Liver (tissue), 8 donors: ENCODE measurements at regions not wholly inside any gene's neighbourhood (a gene's known extent, or its start where the extent isn't known, plus 50 kb on each side); places are given as distances from the start of the nearest gene placed in this dataset.
A peak's percentile ranks its signal among the peaks of the same experiment; 100 is the strongest.

Source experiments
- DNase-seq: peaks from one replicate; pipeline ENCODE4 v3.0.0-alpha.2; 2017; ENCODE audit warnings: low spot score
- H3K27ac ChIP-seq, 2 donors: one replicate each; pipeline ENCODE4 v1.7.0; 2013; ENCODE audit warnings: inconsistent platforms in 2 of 2, low read length in 2 of 2, control low read depth in 1 of 2, low read depth in 1 of 2, mild to moderate bottlenecking in 1 of 2
- H3K27me3 ChIP-seq, 4 donors: one replicate each; pipeline versions ENCODE4 v1.6.1 to v1.7.0; 2013; ENCODE audit warnings: low read length in 3 of 4, inconsistent platforms in 1 of 4, mild to moderate bottlenecking in 1 of 4, moderate library complexity in 1 of 4; ENCODE audit not compliant: control insufficient read depth in 4 of 4, insufficient read depth in 4 of 4
- H3K36me3 ChIP-seq, 4 donors: one replicate each; pipeline versions ENCODE4 v1.6.1 to v1.7.0; 2013; ENCODE audit warnings: low read length in 3 of 4, mild to moderate bottlenecking in 3 of 4, low read depth in 1 of 4, moderate library complexity in 1 of 4; ENCODE audit not compliant: control insufficient read depth in 4 of 4, insufficient read depth in 3 of 4
- H3K4me1 ChIP-seq, 4 donors: one replicate each; pipeline versions ENCODE4 v1.6.1 to v1.7.0; 2013; ENCODE audit warnings: low read length in 3 of 4, mild to moderate bottlenecking in 3 of 4, moderate library complexity in 1 of 4; ENCODE audit not compliant: control insufficient read depth in 4 of 4, insufficient read depth in 4 of 4
- H3K4me3 ChIP-seq, 3 donors: one replicate each; pipeline versions ENCODE4 v1.6.1 to v1.7.0; 2013; ENCODE audit warnings: low read length in 3 of 3, control low read depth in 1 of 3, low read depth in 1 of 3, mild to moderate bottlenecking in 1 of 3
- H3K9ac ChIP-seq, 2 donors: one replicate each; pipeline ENCODE4 v1.7.0; 2013; ENCODE audit warnings: low read length in 2 of 2, mild to moderate bottlenecking in 2 of 2, moderate library complexity in 2 of 2, control low read depth in 1 of 2, low read depth in 1 of 2
- H3K9me3 ChIP-seq, 4 donors: one replicate each; pipeline versions ENCODE4 v1.6.1 to v1.7.0; 2013; ENCODE audit warnings: low read length in 3 of 4; ENCODE audit not compliant: control insufficient read depth in 4 of 4
- ATF3 ChIP-seq: IDR thresholded peaks from 2 replicates; pipeline ENCODE4 v1.6.1; 2016; ENCODE audit warnings: antibody characterized with exemption
- EGR1 ChIP-seq, 2 donors: IDR thresholded peaks; 2 replicates each; pipeline ENCODE4 v1.6.1; 2016 to 2018; ENCODE audit warnings: antibody characterized with exemption in 2 of 2, low read depth in 2 of 2
- FOXA1 ChIP-seq: IDR thresholded peaks from 2 replicates; pipeline ENCODE4 v1.6.1; 2016; ENCODE audit warnings: antibody characterized with exemption
- FOXA2 ChIP-seq: IDR thresholded peaks from 2 replicates; pipeline ENCODE4 v1.6.1; 2016; ENCODE audit warnings: antibody characterized with exemption
- GABPA ChIP-seq, 2 donors: IDR thresholded peaks in 1 of 2; conservative IDR thresholded peaks in 1 of 2; 2 replicates each; pipeline ENCODE4 v1.6.1; 2016; ENCODE audit warnings: antibody characterized with exemption in 2 of 2, mild to moderate bottlenecking in 1 of 2, moderate library complexity in 1 of 2
- HNF4A ChIP-seq, 2 donors: conservative IDR thresholded peaks; 2 replicates each; pipeline ENCODE4 v1.6.1; 2016; ENCODE audit warnings: antibody characterized with exemption in 2 of 2, mild to moderate bottlenecking in 2 of 2
- HNF4G ChIP-seq: IDR thresholded peaks from 2 replicates; pipeline ENCODE4 v1.6.1; 2016; ENCODE audit warnings: antibody characterized with exemption
- JUND ChIP-seq, 2 donors: IDR thresholded peaks; 2 replicates each; pipeline ENCODE4 v1.6.1; 2016; ENCODE audit warnings: antibody characterized with exemption in 2 of 2
- RXRA ChIP-seq, 2 donors: IDR thresholded peaks; 2 replicates each; pipeline ENCODE4 v1.6.1; 2017 to 2018; ENCODE audit warnings: antibody characterized with exemption in 2 of 2, mild to moderate bottlenecking in 1 of 2
- SP1 ChIP-seq: IDR thresholded peaks from 2 replicates; pipeline ENCODE4 v1.6.1; 2018; ENCODE audit warnings: antibody characterized with exemption, mild to moderate bottlenecking
- TAF1 ChIP-seq: conservative IDR thresholded peaks from 2 replicates; pipeline ENCODE4 v1.6.1; 2016; ENCODE audit warnings: antibody characterized with exemption, mild to moderate bottlenecking
- YY1 ChIP-seq: IDR thresholded peaks from 2 replicates; pipeline ENCODE4 v1.6.1; 2016; ENCODE audit warnings: antibody characterized with exemption, mild to moderate bottlenecking
- ZBTB33 ChIP-seq: IDR thresholded peaks from 2 replicates; pipeline ENCODE4 v1.6.1; 2016; ENCODE audit warnings: antibody characterized with exemption
- WGBS: extraction: QIAGEN DNeasy Blood & Tissue Kit; methylation state at CpG from one replicate; pipeline ENCODE4 v1.1.7; 2013; 5-methylcytosine and 5-hydroxymethylcytosine counted together
- TF ChIP-seq, protein P1 (sequence below): fragments of 150-350 bp; IDR thresholded peaks from 2 replicates; pipeline ENCODE4 v1.5.1; 2017; ENCODE audit warnings: improper control_type of control experiment, low read depth, low read length; ENCODE audit not compliant: missing input control
- donor health status: healthy.
- donor health status: healthy.
- donor health status: healthy.
- donor health status: healthy.
- donor health status: healthy.

- TF ChIP-seq, protein P1, sequence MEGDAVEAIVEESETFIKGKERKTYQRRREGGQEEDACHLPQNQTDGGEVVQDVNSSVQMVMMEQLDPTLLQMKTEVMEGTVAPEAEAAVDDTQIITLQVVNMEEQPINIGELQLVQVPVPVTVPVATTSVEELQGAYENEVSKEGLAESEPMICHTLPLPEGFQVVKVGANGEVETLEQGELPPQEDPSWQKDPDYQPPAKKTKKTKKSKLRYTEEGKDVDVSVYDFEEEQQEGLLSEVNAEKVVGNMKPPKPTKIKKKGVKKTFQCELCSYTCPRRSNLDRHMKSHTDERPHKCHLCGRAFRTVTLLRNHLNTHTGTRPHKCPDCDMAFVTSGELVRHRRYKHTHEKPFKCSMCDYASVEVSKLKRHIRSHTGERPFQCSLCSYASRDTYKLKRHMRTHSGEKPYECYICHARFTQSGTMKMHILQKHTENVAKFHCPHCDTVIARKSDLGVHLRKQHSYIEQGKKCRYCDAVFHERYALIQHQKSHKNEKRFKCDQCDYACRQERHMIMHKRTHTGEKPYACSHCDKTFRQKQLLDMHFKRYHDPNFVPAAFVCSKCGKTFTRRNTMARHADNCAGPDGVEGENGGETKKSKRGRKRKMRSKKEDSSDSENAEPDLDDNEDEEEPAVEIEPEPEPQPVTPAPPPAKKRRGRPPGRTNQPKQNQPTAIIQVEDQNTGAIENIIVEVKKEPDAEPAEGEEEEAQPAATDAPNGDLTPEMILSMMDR: no peak
- TF ChIP-seq FOXA1 (no peak), ATF3 (peak; percentile 50), TAF1 (no peak), GABPA (IDR thresholded peaks at IDR 0.05 in 1 of 2, conservative IDR thresholded peaks at IDR 0.05 in 1 of 2) (peak in 1 of 2 donors; percentile 16), RXRA (IDR thresholded peaks at IDR 0.05) (peak; percentile 58 to 89), SP1 (peak; percentile 60)
Measured at GRCh38 chr4:71240094-71240493, 98.7 kb upstream of the SLC4A4 start (continued).

- no peaks in the 10 kb centered on the region for H3K9me3 ChIP-seq
- H3K27me3 ChIP-seq: no peaks in the 10 kb centered on the region
- H3K27ac ChIP-seq: no peak overlapping the region
- no peak overlapping the region for H3K9ac ChIP-seq
- WGBS: 61% methylated on average over 8 of the region's 8 CpGs
- TF ChIP-seq JUND (IDR thresholded peaks at IDR 0.05) (no peak), ZBTB33 (no peak), SP1 (no peak), TAF1 (no peak), FOXA2 (no peak)
- TF ChIP-seq, protein P1: no peak
- DNase-seq: no peak
- H3K36me3 ChIP-seq: no peaks in the 10 kb centered on the region
- peaks cover 4 to 27% (median 9%) of the 10 kb centered on the region in 4 donors for H3K4me1 ChIP-seq
- H3K4me3 ChIP-seq: no peak overlapping the region
Measured at GRCh38 chr4:71241501-71242288, 97.1 kb upstream of the SLC4A4 start.

GRCh38 chr4:71243091-71243833 is 95.6 kb upstream of the SLC4A4 start:
- TF ChIP-seq YY1: no peak
- no peak for TF ChIP-seq ZBTB33
- TF ChIP-seq HNF4G: no peak
- TF ChIP-seq, protein P1: no peak
- no peak for TF ChIP-seq JUND (IDR thresholded peaks at IDR 0.05)
- no peak for TF ChIP-seq EGR1 (IDR thresholded peaks at IDR 0.05; ENCODE audit: low read depth in 2 of 2)
- TF ChIP-seq SP1: no peak
- TF ChIP-seq HNF4A (conservative IDR thresholded peaks at IDR 0.05): no peak
- TF ChIP-seq RXRA (IDR thresholded peaks at IDR 0.05): no peak
- TF ChIP-seq GABPA (IDR thresholded peaks at IDR 0.05 in 1 of 2, conservative IDR thresholded peaks at IDR 0.05 in 1 of 2): no peak
- TF ChIP-seq FOXA1: no peak
- peaks cover 8 to 34% (median 13%) of the 10 kb centered on the region in 4 donors for H3K4me1 ChIP-seq
- no peaks in the 10 kb centered on the region for H3K9me3 ChIP-seq
- DNase-seq: no peak
- WGBS: 93% methylated on average over 3 of the region's 3 CpGs
- H3K27me3 ChIP-seq: no peaks in the 10 kb centered on the region
- H3K9ac ChIP-seq: no peak overlapping the region
- H3K36me3 ChIP-seq: no peaks in the 10 kb centered on the region
- no peak overlapping the region for H3K4me3 ChIP-seq
- no peak overlapping the region for H3K27ac ChIP-seq
